OCI-LY1 (cell line): ENCODE measurements at regions not wholly inside any gene's neighbourhood (a gene's known extent, or its start where the extent isn't known, plus 50 kb on each side); places are given as distances from the start of the nearest gene placed in this dataset.

Experiments used
- H2AFZ ChIP-seq: fragments of 200-600 bp; sonication (generic), shearing (Covaris generic); 2 replicates; pipeline ENCODE4 v1.6.0; 2014; ENCODE audit warnings: antibody characterized with exemption, mild to moderate bottlenecking, low read length
- H3F3A ChIP-seq: fragments of 200-600 bp; sonication (generic), shearing (Covaris generic); 2 replicates; pipeline ENCODE4 v1.6.0; 2014; ENCODE audit warnings: mild to moderate bottlenecking, antibody characterized with exemption, low read length, moderate library complexity; ENCODE audit not compliant: insufficient read depth
- H3K27ac ChIP-seq: fragments of 200-600 bp; sonication (generic); 2 replicates; pipeline ENCODE4 v1.5.1; 2014; ENCODE audit warnings: low read length, mixed run types, mild to moderate bottlenecking, low read depth; ENCODE audit not compliant: poor library complexity, severe bottlenecking
- H3K27me3 ChIP-seq: fragments of 200-600 bp; sonication (generic); 2 replicates; pipeline ENCODE4 v1.6.0; 2014; ENCODE audit warnings: antibody characterized with exemption, mild to moderate bottlenecking, low read length, moderate library complexity; ENCODE audit not compliant: insufficient read depth
- H3K36me3 ChIP-seq: fragments of 200-600 bp; sonication (generic); 2 replicates; pipeline ENCODE4 v1.6.1; 2014; ENCODE audit warnings: mild to moderate bottlenecking, antibody characterized with exemption, low read length, moderate library complexity, mixed read lengths; ENCODE audit not compliant: insufficient read depth
- H3K4me1 ChIP-seq: fragments of 200-600 bp; sonication (generic); 2 replicates; pipeline ENCODE4 v1.5.1; 2014; ENCODE audit warnings: mild to moderate bottlenecking, low read length, moderate library complexity; ENCODE audit not compliant: insufficient read depth, severe bottlenecking
- H3K4me2 ChIP-seq: fragments of 200-600 bp; sonication (generic), shearing (Covaris generic); 2 replicates; pipeline ENCODE4 v1.6.1; 2014; ENCODE audit warnings: low read length
- H3K4me3 ChIP-seq: fragments of 200-600 bp; sonication (generic); 2 replicates; pipeline ENCODE4 v1.5.1; 2014; ENCODE audit warnings: low read length, low read depth, mild to moderate bottlenecking, mixed read lengths; ENCODE audit not compliant: poor library complexity, severe bottlenecking
- H3K79me2 ChIP-seq: fragments of 200-600 bp; shearing (Covaris generic); 2 replicates; pipeline ENCODE4 v1.6.1; 2016; ENCODE audit warnings: mixed run types, low read length, mixed read lengths; ENCODE audit not compliant: insufficient read depth
- H3K9ac ChIP-seq: fragments of 200-600 bp; sonication (generic), shearing (Covaris generic); 2 replicates; pipeline ENCODE4 v1.6.1; 2014; ENCODE audit warnings: mild to moderate bottlenecking, low read length, mixed read lengths
- H3K9me2 ChIP-seq: fragments of 200-600 bp; sonication (generic), shearing (Covaris generic); 2 replicates; pipeline ENCODE4 v1.6.1; 2014; ENCODE audit warnings: low read depth, mild to moderate bottlenecking, low read length, mixed read lengths
- H3K9me3 ChIP-seq: fragments of 200-600 bp; shearing (Covaris generic); 2 replicates; pipeline ENCODE4 v1.6.1; 2014; ENCODE audit warnings: low read length, mixed read lengths
- H4K20me1 ChIP-seq: fragments of 200-600 bp; sonication (generic), shearing (Covaris generic); 2 replicates; pipeline ENCODE4 v1.6.0; 2016; ENCODE audit warnings: mild to moderate bottlenecking, low read length; ENCODE audit not compliant: insufficient read depth
- CTCF ChIP-seq: fragments of 200-600 bp; sonication (generic), shearing (Covaris generic); IDR thresholded peaks from 2 replicates; pipeline ENCODE4 v1.5.1; 2017; ENCODE audit warnings: mild to moderate bottlenecking, antibody characterized with exemption, low read length, moderate library complexity, mixed read lengths
- EZH2 ChIP-seq: fragments of 200-600 bp; sonication (generic), shearing (Covaris generic); IDR thresholded peaks from 2 replicates; pipeline ENCODE4 v1.8.0; 2017; ENCODE audit warnings: borderline replicate concordance, mixed run types, mild to moderate bottlenecking, antibody characterized with exemption, low read length, moderate library complexity, mixed read lengths

- no peaks in the 10 kb centered on the region; the same call in 1 of the 2 replicates for H3K36me3 ChIP-seq
- H3K4me1 ChIP-seq = peaks cover 12% of the 10 kb centered on the region
- no peak overlapping the region for H3K27ac ChIP-seq
- H3K4me2 ChIP-seq = no peak overlapping the region
- H3K27me3 ChIP-seq = no peaks in the 10 kb centered on the region
- H3K9me2 ChIP-seq = no peaks in the 10 kb centered on the region
- no peaks in the 10 kb centered on the region for H4K20me1 ChIP-seq
- no peak overlapping the region for H2AFZ ChIP-seq
- H3F3A ChIP-seq = no peaks in the 10 kb centered on the region
- H3K9me3 ChIP-seq = no peaks in the 10 kb centered on the region
- no peak for TF ChIP-seq EZH2
- TF ChIP-seq CTCF = no peak
- H3K9ac ChIP-seq = no peak overlapping the region
- no peaks in the 10 kb centered on the region for H3K79me2 ChIP-seq
- H3K4me3 ChIP-seq = no peak overlapping the region
Measured at GRCh38 chr7:98724591-98724990, 107.5 kb downstream of the NPTX2 start.

GRCh38 chr7:98727146-98727709 is 110.1 kb downstream of the NPTX2 start:
- H2AFZ ChIP-seq = no peak overlapping the region

GRCh38 chr7:98728555-98728954 is 111.5 kb downstream of the NPTX2 start:
- Histone ChIP-seq H3K4me3 (no peak overlapping the region), H3K27ac (no peak overlapping the region), H3K79me2 (no peaks in the 10 kb centered on the region), H4K20me1 (no peaks in the 10 kb centered on the region), H3K9ac (no peak overlapping the region), H3K4me1 (peaks cover 12% of the 10 kb centered on the region), H2AFZ (no peak overlapping the region), H3K4me2 (no peak overlapping the region), H3K9me3 (no peaks in the 10 kb centered on the region), H3K9me2 (no peaks in the 10 kb centered on the region), H3K36me3 (no peaks in the 10 kb centered on the region), H3K27me3 (no peaks in the 10 kb centered on the region), H3F3A (no peaks in the 10 kb centered on the region)
- TF ChIP-seq EZH2 (no peak), CTCF (no peak)

More at GRCh38 chr7:98727146-98727709, 110.1 kb downstream of the NPTX2 start:
- TF ChIP-seq EZH2 (no peak), CTCF (no peak)
- Histone ChIP-seq H3K36me3 (no peaks in the 10 kb centered on the region), H3K4me1 (peaks cover 12% of the 10 kb centered on the region), H3K9me2 (no peaks in the 10 kb centered on the region), H3K27ac (no peak overlapping the region), H3F3A (no peaks in the 10 kb centered on the region), H3K79me2 (no peaks in the 10 kb centered on the region), H3K9ac (no peak overlapping the region), H4K20me1 (no peaks in the 10 kb centered on the region), H3K4me3 (no peak overlapping the region), H3K9me3 (no peaks in the 10 kb centered on the region), H3K27me3 (no peaks in the 10 kb centered on the region), H3K4me2 (no peak overlapping the region)
